ENCODE measurements at regions not wholly inside any gene's neighbourhood (a gene's known extent, or its start where the extent isn't known, plus 50 kb on each side); places are given as distances from the start of the nearest gene placed in this dataset.

GRCh38 chr18:42475157-42475556 is 520.1 kb downstream of the PIK3C3 start:
- TF ChIP-seq, protein P1, sequence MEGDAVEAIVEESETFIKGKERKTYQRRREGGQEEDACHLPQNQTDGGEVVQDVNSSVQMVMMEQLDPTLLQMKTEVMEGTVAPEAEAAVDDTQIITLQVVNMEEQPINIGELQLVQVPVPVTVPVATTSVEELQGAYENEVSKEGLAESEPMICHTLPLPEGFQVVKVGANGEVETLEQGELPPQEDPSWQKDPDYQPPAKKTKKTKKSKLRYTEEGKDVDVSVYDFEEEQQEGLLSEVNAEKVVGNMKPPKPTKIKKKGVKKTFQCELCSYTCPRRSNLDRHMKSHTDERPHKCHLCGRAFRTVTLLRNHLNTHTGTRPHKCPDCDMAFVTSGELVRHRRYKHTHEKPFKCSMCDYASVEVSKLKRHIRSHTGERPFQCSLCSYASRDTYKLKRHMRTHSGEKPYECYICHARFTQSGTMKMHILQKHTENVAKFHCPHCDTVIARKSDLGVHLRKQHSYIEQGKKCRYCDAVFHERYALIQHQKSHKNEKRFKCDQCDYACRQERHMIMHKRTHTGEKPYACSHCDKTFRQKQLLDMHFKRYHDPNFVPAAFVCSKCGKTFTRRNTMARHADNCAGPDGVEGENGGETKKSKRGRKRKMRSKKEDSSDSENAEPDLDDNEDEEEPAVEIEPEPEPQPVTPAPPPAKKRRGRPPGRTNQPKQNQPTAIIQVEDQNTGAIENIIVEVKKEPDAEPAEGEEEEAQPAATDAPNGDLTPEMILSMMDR (conservative IDR thresholded peaks at IDR 0.05; ENCODE audit: low read depth, low read length) = no peak
- TF ChIP-seq EZH2 (IDR thresholded peaks at IDR 0.05; ENCODE audit: low read length, unreplicated experiment) (no peak), EZH2phosphoT487 (IDR thresholded peaks at IDR 0.05; ENCODE audit: borderline replicate concordance, low read length) (no peak)
